ENCODE measurements at regions not wholly inside any gene's neighbourhood (a gene's known extent, or its start where the extent isn't known, plus 50 kb on each side); places are given as distances from the start of the nearest gene placed in this dataset.

DNA sequence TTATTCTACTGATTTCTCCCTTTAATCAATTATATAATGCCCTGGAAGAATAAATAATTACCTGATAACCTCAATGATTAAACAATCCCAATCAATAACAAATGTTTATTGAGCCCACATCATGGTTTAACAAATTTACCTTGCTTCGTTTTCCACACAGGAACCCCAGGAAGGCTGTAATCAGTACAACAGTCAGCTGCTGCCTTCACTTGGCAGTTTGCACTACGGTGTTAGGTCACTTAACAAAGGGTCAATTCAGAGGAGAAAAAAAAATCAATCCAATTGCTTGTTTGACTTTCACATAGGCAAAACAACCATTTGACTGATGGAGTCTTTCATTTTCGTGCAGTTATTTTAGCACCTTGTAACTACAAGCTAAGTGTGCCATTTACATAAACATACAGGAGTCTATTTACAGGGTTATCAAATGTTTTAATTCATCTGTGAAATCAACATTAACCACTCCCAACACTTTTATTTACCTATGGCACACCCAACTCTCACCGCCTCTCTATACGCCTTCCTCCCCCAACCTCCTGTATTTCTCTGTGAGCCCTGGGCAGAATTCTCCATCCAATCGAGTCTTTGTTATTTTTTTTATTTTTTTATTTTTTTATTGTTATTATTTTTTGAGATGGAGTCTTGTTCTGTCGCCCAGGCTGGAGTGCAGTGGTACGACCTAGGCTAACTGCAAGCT, 140.4 kb upstream of the TAB2 start:
- Mint-ChIP-seq H3K36me3 (ENCODE audit: low read depth) (no peaks in the 10 kb centered on the region), H3K9me3 (peaks cover 2% of the 10 kb centered on the region), H3K27ac (no peak overlapping the region)

GRCh38 chr6:149179431-149179830, 138.1 kb upstream of the TAB2 start:
- H3K4me1 Mint-ChIP-seq (ENCODE audit: low read depth): no peaks in the 10 kb centered on the region
- CTCF ChIA-PET: no interaction called here

More for the DNA sequence above, 140.4 kb upstream of the TAB2 start:
- H3K27ac ChIP-seq (ENCODE audit: low read depth in 1 of 2, low read length in 2 of 2): no peak overlapping the region
- no peaks in the 10 kb centered on the region for H3K4me1 Mint-ChIP-seq (ENCODE audit: low read depth)
- intact Hi-C loops (cut with DNase I, micrococcal nuclease): no loop called here
- H3K4me1 ChIP-seq (ENCODE audit: insufficient read depth, low read length): no peaks in the 10 kb centered on the region
- H3K4me3 Mint-ChIP-seq: no peak overlapping the region
- no peaks in the 10 kb centered on the region for H3K27me3 ChIP-seq (ENCODE audit: control insufficient read depth in 1 of 2, insufficient read depth in 2 of 2, low read length in 2 of 2)
- POLR2A ChIA-PET: no interaction called here
- H3K36me3 ChIP-seq (ENCODE audit: insufficient read depth, low read length): no peaks in the 10 kb centered on the region
- no peak overlapping the region for H3K4me3 ChIP-seq (ENCODE audit: low read length)
- ATAC-seq (ENCODE audit: poor library complexity) (no peak), DNase-seq (no peak)
- CTCF ChIA-PET: no interaction called here
- H3K9me3 ChIP-seq (ENCODE audit: control insufficient read depth in 1 of 2, insufficient read depth in 1 of 2, low read length in 2 of 2): no peaks in the 10 kb centered on the region
- H3K27me3 Mint-ChIP-seq: no peaks in the 10 kb centered on the region
- no peak for TF ChIP-seq CTCF (IDR thresholded peaks at IDR 0.05)

GRCh38 chr6:149181304-149181703, 136.2 kb upstream of the TAB2 start:
- Histone ChIP-seq H3K4me3 (ENCODE audit: low read length) (no peak overlapping the region), H3K9me3 (ENCODE audit: control insufficient read depth in 1 of 2, insufficient read depth in 1 of 2, low read length in 2 of 2) (no peaks in the 10 kb centered on the region), H3K27ac (ENCODE audit: low read depth in 1 of 2, low read length in 2 of 2) (no peak overlapping the region), H3K27me3 (ENCODE audit: control insufficient read depth in 1 of 2, insufficient read depth in 2 of 2, low read length in 2 of 2) (no peaks in the 10 kb centered on the region), H3K36me3 (ENCODE audit: insufficient read depth, low read length) (no peaks in the 10 kb centered on the region), H3K4me1 (ENCODE audit: insufficient read depth, low read length) (no peaks in the 10 kb centered on the region)
- ATAC-seq (ENCODE audit: poor library complexity): no peak
- Mint-ChIP-seq H3K4me3 (no peak overlapping the region), H3K36me3 (ENCODE audit: low read depth) (no peaks in the 10 kb centered on the region), H3K4me1 (ENCODE audit: low read depth) (no peaks in the 10 kb centered on the region), H3K9me3 (peaks cover 10% of the 10 kb centered on the region), H3K27me3 (no peaks in the 10 kb centered on the region), H3K27ac (no peak overlapping the region)
- TF ChIP-seq CTCF (IDR thresholded peaks at IDR 0.05): no peak
- ChIA-PET CTCF (interaction anchor here (0.9 kb wide), 1 partner anchor 251 kb away, joined by 3 read pairs; no protein-coding TSS in a partner anchor), POLR2A (no interaction called here)
- intact Hi-C loops (cut with DNase I, micrococcal nuclease): loop anchor here in 1 of 2 experiments (10.0 kb wide), 1 partner anchor 1053 kb away; no protein-coding TSS in a partner anchor
- DNase-seq: no peak

More at GRCh38 chr6:149179431-149179830, 138.1 kb upstream of the TAB2 start:
- no peak for TF ChIP-seq CTCF (IDR thresholded peaks at IDR 0.05)
- Mint-ChIP-seq H3K4me3 (no peak overlapping the region), H3K27ac (no peak overlapping the region), H3K9me3 (peaks cover 4% of the 10 kb centered on the region), H3K27me3 (no peaks in the 10 kb centered on the region), H3K36me3 (ENCODE audit: low read depth) (no peaks in the 10 kb centered on the region)
- no peak overlapping the region for H3K27ac ChIP-seq (ENCODE audit: low read depth in 1 of 2, low read length in 2 of 2)
- H3K36me3 ChIP-seq (ENCODE audit: insufficient read depth, low read length): no peaks in the 10 kb centered on the region
- POLR2A ChIA-PET: no interaction called here
- H3K27me3 ChIP-seq (ENCODE audit: control insufficient read depth in 1 of 2, insufficient read depth in 2 of 2, low read length in 2 of 2): no peaks in the 10 kb centered on the region
- H3K4me1 ChIP-seq (ENCODE audit: insufficient read depth, low read length): no peaks in the 10 kb centered on the region
- H3K9me3 ChIP-seq (ENCODE audit: control insufficient read depth in 1 of 2, insufficient read depth in 1 of 2, low read length in 2 of 2): no peaks in the 10 kb centered on the region
- no peak overlapping the region for H3K4me3 ChIP-seq (ENCODE audit: low read length)
- no peak for DNase-seq
- ATAC-seq (ENCODE audit: poor library complexity): no peak
- intact Hi-C loops (cut with DNase I, micrococcal nuclease): no loop called here

Data from CD4-positive, alpha-beta T cell (primary cell).